Naive thymus-derived CD4-positive, alpha-beta T cell (primary cell): ENCODE measurements at regions not wholly inside any gene's neighbourhood (a gene's known extent, or its start where the extent isn't known, plus 50 kb on each side); places are given as distances from the start of the nearest gene placed in this dataset.
A peak's percentile ranks its signal among the peaks of the same experiment; 100 is the strongest.

Experiments
- ATAC-seq: fragments of 150-1000 bp; cut with Tn5 transposase; 2 replicates; pipeline ENCODE4 v1.10.0; 2021; ENCODE audit warnings: mild to moderate bottlenecking, moderate library complexity
- CTCF ChIA-PET: fragments of 350-600 bp; sonication (Branson Sonifier 250); formaldehyde crosslinking; loops from one replicate; lab custom pipeline; 2021; ENCODE audit warnings: antibody characterized with exemption; lab: Charles Lee
- POLR2A ChIA-PET: fragments of 350-600 bp; sonication (Branson Sonifier 250); formaldehyde crosslinking; loops from one replicate; lab custom pipeline; 2021; ENCODE audit warnings: antibody characterized with exemption, inconsistent platforms; lab: Charles Lee
- DNase-seq, 9 donors: peaks; one replicate each; pipeline versions ENCODE4 v3.0.0 to v3.0.0-alpha.2; 2020 to 2022; ENCODE audit warnings: mixed read lengths in 1 of 9
- H3K27ac ChIP-seq: one replicate; pipeline ENCODE4 v1.7.0; 2013; ENCODE audit warnings: mild to moderate bottlenecking, low read depth, low read length, moderate library complexity
- H3K27me3 ChIP-seq, 2 donors: one replicate each; pipeline ENCODE4 v1.7.0; 2013; ENCODE audit warnings: low read length in 2 of 2, mild to moderate bottlenecking in 2 of 2, moderate library complexity in 2 of 2; ENCODE audit not compliant: control insufficient read depth in 2 of 2, insufficient read depth in 2 of 2
- H3K36me3 ChIP-seq, 3 experiments: 1 replicate in 2 of 3; 2 replicates in 1 of 3; pipeline ENCODE4 v1.7.0; 2013; ENCODE audit warnings: low read length in 3 of 3, mild to moderate bottlenecking in 3 of 3, moderate library complexity in 1 of 3; ENCODE audit not compliant: insufficient read depth in 3 of 3, control insufficient read depth in 2 of 3
- H3K4me1 ChIP-seq, 2 donors: one replicate each; pipeline ENCODE4 v1.7.0; 2013; ENCODE audit warnings: low read length in 2 of 2, mild to moderate bottlenecking in 2 of 2, moderate library complexity in 1 of 2; ENCODE audit not compliant: control insufficient read depth in 2 of 2, insufficient read depth in 2 of 2
- H3K4me3 ChIP-seq: 2 replicates; pipeline ENCODE4 v1.7.0; 2013; ENCODE audit warnings: mild to moderate bottlenecking, low read length
- H3K9me3 ChIP-seq, 3 experiments: 1 replicate in 2 of 3; 2 replicates in 1 of 3; pipeline ENCODE4 v1.7.0; 2013; ENCODE audit warnings: low read length in 3 of 3; ENCODE audit not compliant: control insufficient read depth in 2 of 3
- H3K27ac Mint-ChIP-seq, 9 donors: one replicate each; pipeline ENCODE4 v1.8.0; 2020 to 2022; ENCODE audit warnings: mixed read lengths in 9 of 9, mild to moderate bottlenecking in 8 of 9, moderate library complexity in 5 of 9, inconsistent platforms in 2 of 9
- H3K27me3 Mint-ChIP-seq, 5 donors: one replicate each; pipeline ENCODE4 v1.8.0; 2021 to 2022; ENCODE audit warnings: mixed read lengths in 5 of 5, mild to moderate bottlenecking in 1 of 5
- H3K36me3 Mint-ChIP-seq, 5 donors: one replicate each; pipeline ENCODE4 v1.8.0; 2020 to 2022; ENCODE audit warnings: mixed read lengths in 5 of 5, mild to moderate bottlenecking in 3 of 5, inconsistent platforms in 1 of 5
- H3K4me1 Mint-ChIP-seq, 7 donors: one replicate each; pipeline ENCODE4 v1.8.0; 2020 to 2022; ENCODE audit warnings: mixed read lengths in 7 of 7, mild to moderate bottlenecking in 3 of 7, inconsistent platforms in 1 of 7
- H3K4me3 Mint-ChIP-seq, 10 donors: one replicate each; pipeline ENCODE4 v1.8.0; 2020 to 2022; ENCODE audit warnings: mild to moderate bottlenecking in 10 of 10, mixed read lengths in 10 of 10, moderate library complexity in 6 of 10, inconsistent platforms in 2 of 10
- H3K9me3 Mint-ChIP-seq, 11 donors: one replicate each; pipeline ENCODE4 v1.8.0; 2020 to 2022; ENCODE audit warnings: mixed read lengths in 11 of 11, mild to moderate bottlenecking in 4 of 11, inconsistent platforms in 1 of 11, moderate library complexity in 1 of 11
- intact Hi-C, 2 donors: fragments of 100-400 bp; cut with micrococcal nuclease; formaldehyde crosslinking; loops; one replicate each; pipeline ENCODE4 v1.15.1; 2023

DNA sequence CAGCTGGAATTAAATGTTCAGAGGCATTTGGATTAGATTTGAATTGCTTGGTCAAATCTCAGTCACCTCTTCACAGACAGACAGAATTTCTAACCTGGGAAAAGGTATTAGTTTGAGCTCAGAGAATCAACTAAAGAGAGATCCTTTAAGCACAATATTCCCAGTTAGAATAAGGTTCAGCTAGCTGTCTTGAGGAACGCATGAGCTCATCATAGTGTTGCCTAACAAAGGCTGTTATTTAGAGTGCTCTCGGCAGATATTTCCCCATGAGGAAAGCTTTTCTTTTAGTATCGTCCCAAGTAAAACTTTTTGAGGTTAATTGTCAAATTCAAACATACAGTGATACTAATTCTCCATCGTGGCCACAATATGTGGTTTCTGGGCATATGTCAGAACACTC lies 269.9 kb downstream of the HLX start:
- H3K9me3 Mint-ChIP-seq: peaks cover 0 to 9% (median 0%) of the 10 kb centered on the region in 11 donors
- peaks cover 0 to 7% (median 3%) of the 10 kb centered on the region in 5 donors for H3K27me3 Mint-ChIP-seq
- no peak overlapping the region for H3K4me3 ChIP-seq
- no peaks in the 10 kb centered on the region for H3K27me3 ChIP-seq
- no peaks in the 10 kb centered on the region for H3K36me3 ChIP-seq
- H3K27ac Mint-ChIP-seq: no peak overlapping the region
- DNase-seq (no peak), ATAC-seq (no peak)
- no peaks in the 10 kb centered on the region for H3K9me3 ChIP-seq
- no peak overlapping the region for H3K27ac ChIP-seq
- no peaks in the 10 kb centered on the region for H3K4me1 Mint-ChIP-seq
- H3K36me3 Mint-ChIP-seq: no peaks in the 10 kb centered on the region
- H3K4me3 Mint-ChIP-seq: no peak overlapping the region
- ChIA-PET POLR2A (no interaction called here), CTCF (no interaction called here)
- intact Hi-C loops: no loop called here
- no peaks in the 10 kb centered on the region for H3K4me1 ChIP-seq

DNA sequence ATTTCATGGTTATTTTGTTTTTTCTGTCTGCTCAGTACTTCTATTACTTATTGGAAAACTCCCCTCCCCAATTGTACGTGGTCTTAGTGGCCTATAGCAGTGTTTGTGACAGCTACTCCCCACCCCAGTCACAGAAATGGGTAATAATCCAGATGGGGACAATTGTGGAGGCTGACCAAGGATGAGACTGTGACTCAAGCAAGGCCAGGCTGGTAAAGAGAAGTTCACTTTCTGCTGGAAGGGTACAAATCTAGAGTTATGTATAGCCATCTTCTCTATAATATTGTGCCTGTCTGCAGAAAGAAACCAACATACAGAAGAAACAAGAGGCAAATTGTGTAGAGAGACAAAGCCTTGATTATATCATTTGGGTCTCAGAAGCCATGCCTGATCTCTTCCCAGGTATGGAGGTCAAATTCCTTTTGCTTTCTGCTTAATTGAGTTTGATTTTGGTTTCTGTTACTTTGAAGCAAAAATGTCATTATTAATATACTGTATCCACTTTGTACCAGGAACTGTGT lies 270.4 kb downstream of the HLX start:
- H3K4me1 ChIP-seq: no peaks in the 10 kb centered on the region
- ATAC-seq (no peak), DNase-seq (no peak)
- no peaks in the 10 kb centered on the region for H3K36me3 ChIP-seq
- no peak overlapping the region for H3K4me3 ChIP-seq
- peaks cover 0 to 9% (median 0%) of the 10 kb centered on the region in 11 donors for H3K9me3 Mint-ChIP-seq
- POLR2A ChIA-PET: no interaction called here
- H3K27ac Mint-ChIP-seq: no peak overlapping the region
- H3K9me3 ChIP-seq: no peaks in the 10 kb centered on the region
- H3K27me3 ChIP-seq: no peaks in the 10 kb centered on the region
- H3K4me3 Mint-ChIP-seq: no peak overlapping the region
- H3K27me3 Mint-ChIP-seq: peaks cover 0 to 10% (median 3%) of the 10 kb centered on the region in 5 donors
- H3K4me1 Mint-ChIP-seq: no peaks in the 10 kb centered on the region
- no peaks in the 10 kb centered on the region for H3K36me3 Mint-ChIP-seq
- no peak overlapping the region for H3K27ac ChIP-seq
- CTCF ChIA-PET: no interaction called here
- intact Hi-C loops: no loop called here

DNA sequence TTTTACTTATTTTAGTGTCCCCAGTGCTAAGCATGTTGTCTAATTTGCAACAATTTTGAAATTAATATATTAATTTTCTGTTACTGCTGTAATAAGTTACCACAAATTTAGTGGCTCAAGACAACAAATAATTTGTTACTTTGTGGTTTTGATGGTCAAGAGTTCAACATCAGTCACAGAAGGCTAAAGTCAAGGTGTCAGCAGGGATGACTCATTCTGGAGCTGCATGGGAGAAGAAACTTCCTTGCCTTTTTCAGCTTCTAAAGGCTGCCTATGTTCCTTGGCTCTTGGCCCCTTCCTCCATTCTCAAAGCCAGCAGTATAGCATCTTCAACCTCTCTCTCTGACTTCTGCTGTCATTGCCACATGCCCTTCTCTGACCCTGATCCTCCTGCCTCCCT lies 271.8 kb downstream of the HLX start:
- intact Hi-C loops: no loop called here
- ATAC-seq: no peak
- DNase-seq: no peak
- Histone ChIP-seq H3K4me3 (no peak overlapping the region), H3K9me3 (no peaks in the 10 kb centered on the region), H3K27me3 (no peaks in the 10 kb centered on the region), H3K36me3 (no peaks in the 10 kb centered on the region), H3K27ac (no peak overlapping the region), H3K4me1 (no peaks in the 10 kb centered on the region)
- Mint-ChIP-seq H3K4me1 (no peaks in the 10 kb centered on the region), H3K27me3 (peaks cover 0 to 10% (median 0%) of the 10 kb centered on the region in 5 donors), H3K27ac (no peak overlapping the region), H3K4me3 (no peak overlapping the region), H3K36me3 (no peaks in the 10 kb centered on the region), H3K9me3 (peaks cover 0 to 8% (median 0%) of the 10 kb centered on the region in 11 donors)
- POLR2A ChIA-PET: no interaction called here
- CTCF ChIA-PET: no interaction called here

DNA sequence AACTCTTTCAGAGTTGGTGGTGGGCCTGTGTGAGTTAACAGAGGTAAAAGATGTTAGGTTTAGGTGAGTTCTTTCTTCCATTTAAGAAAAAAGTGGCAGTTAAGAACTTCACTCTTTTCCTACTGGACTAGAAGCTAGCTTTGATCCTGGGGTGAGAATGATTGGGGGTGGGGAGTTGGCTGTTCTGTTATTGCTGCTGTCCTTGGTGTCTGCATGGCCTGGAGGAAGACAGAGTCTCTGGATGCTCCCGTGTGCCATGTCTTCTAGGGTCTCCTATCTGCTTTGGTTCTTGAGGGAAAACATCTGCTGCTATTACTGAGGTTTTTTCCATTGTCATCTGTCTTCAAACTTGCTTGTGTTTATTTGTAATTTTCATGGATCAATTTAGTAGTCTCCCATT lies 275.7 kb downstream of the HLX start:
- intact Hi-C loops: no loop called here
- ChIA-PET CTCF (no interaction called here), POLR2A (no interaction called here)
- Mint-ChIP-seq H3K27me3 (peaks cover 0 to 10% (median 0%) of the 10 kb centered on the region in 5 donors), H3K4me1 (no peaks in the 10 kb centered on the region), H3K27ac (no peak overlapping the region), H3K36me3 (no peaks in the 10 kb centered on the region), H3K4me3 (no peak overlapping the region), H3K9me3 (peaks cover 0 to 7% (median 0%) of the 10 kb centered on the region in 11 donors)
- no peaks in the 10 kb centered on the region for H3K27me3 ChIP-seq
- no peak overlapping the region for H3K4me3 ChIP-seq
- DNase-seq (no peak), ATAC-seq (no peak)
- no peaks in the 10 kb centered on the region for H3K36me3 ChIP-seq
- H3K9me3 ChIP-seq: no peaks in the 10 kb centered on the region
- H3K27ac ChIP-seq: no peak overlapping the region
- H3K4me1 ChIP-seq: no peaks in the 10 kb centered on the region

DNA sequence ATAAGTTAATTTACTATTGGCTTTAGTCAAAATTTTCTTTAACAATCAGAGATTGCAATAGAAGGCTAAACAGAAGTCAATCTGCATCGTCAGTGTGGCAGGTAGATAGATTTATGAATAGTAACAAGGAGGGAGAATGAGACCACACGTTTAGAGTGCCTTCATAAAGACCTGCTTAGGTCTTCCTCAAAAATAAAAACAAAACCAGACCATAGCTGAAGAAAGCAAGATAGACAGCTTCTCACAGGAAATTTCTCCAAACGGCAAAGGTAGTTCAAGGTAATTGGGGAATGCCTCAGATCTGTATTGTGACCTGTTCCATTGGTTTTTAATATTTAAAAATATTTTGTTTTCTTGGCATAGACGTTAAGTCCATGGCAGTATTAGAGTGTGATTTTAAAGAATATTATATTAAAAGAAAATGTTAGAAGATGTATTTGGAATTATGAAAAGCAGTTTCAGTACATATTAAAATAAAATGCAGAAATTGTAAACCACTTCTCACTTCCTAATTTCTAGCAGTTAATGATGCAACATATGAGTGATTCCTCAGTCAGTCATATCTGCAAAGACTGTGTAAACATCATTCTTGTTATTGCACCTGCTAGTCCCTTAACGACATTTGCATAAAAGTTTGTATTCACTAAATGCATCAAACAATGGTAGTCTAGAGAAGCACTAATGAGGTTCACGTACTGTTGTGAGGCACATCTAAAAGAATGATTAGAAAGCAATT lies 278.0 kb downstream of the HLX start:
- H3K4me3 Mint-ChIP-seq: no peak overlapping the region
- H3K36me3 ChIP-seq: no peaks in the 10 kb centered on the region
- peak; percentile 71 for ATAC-seq
- no peaks in the 10 kb centered on the region for H3K4me1 ChIP-seq
- H3K4me3 ChIP-seq: no peak overlapping the region
- intact Hi-C loops: no loop called here
- H3K4me1 Mint-ChIP-seq: peaks cover 0 to 1% (median 0%) of the 10 kb centered on the region in 7 donors
- no peak overlapping the region for H3K27ac ChIP-seq
- no peaks in the 10 kb centered on the region for H3K36me3 Mint-ChIP-seq
- H3K27me3 ChIP-seq: no peaks in the 10 kb centered on the region
- CTCF ChIA-PET: no interaction called here
- peaks cover 0 to 23% (median 9%) of the 10 kb centered on the region in 5 donors for H3K27me3 Mint-ChIP-seq
- no peak overlapping the region for H3K27ac Mint-ChIP-seq
- no peak for DNase-seq
- peaks cover 0 to under 1% (median 0%) of the 10 kb centered on the region in 11 donors for H3K9me3 Mint-ChIP-seq
- POLR2A ChIA-PET: no interaction called here
- no peaks in the 10 kb centered on the region for H3K9me3 ChIP-seq

DNA sequence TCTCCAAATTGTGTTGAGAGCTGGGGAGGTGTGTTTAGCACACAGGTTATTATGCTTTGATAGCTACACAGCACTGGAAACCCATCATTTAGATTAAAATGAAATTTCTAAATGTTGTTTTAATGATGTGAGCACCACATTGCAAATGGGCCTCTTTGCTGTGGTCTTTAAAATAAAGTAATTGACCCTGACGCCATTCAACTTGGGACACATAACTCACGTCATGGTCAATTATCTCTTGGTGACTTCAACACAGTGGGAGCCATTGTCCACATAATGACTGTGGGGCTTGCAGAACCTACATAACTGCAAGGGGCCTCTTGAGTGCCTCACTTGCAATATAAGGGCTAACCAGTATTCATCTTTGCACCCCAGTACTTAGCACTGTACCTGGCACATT lies 280.4 kb downstream of the HLX start:
- H3K36me3 Mint-ChIP-seq: no peaks in the 10 kb centered on the region
- CTCF ChIA-PET: no interaction called here
- Histone ChIP-seq H3K36me3 (no peaks in the 10 kb centered on the region), H3K4me3 (no peak overlapping the region), H3K27ac (no peak overlapping the region), H3K27me3 (no peaks in the 10 kb centered on the region), H3K9me3 (no peaks in the 10 kb centered on the region), H3K4me1 (no peaks in the 10 kb centered on the region)
- DNase-seq (no peak), ATAC-seq (no peak)
- H3K4me3 Mint-ChIP-seq: no peak overlapping the region
- POLR2A ChIA-PET: no interaction called here
- H3K27ac Mint-ChIP-seq: no peak overlapping the region
- intact Hi-C loops: no loop called here
- peaks cover 0 to 1% (median 0%) of the 10 kb centered on the region in 7 donors for H3K4me1 Mint-ChIP-seq
- H3K9me3 Mint-ChIP-seq: no peaks in the 10 kb centered on the region
- H3K27me3 Mint-ChIP-seq: peaks cover 0 to 20% (median 9%) of the 10 kb centered on the region in 5 donors

DNA sequence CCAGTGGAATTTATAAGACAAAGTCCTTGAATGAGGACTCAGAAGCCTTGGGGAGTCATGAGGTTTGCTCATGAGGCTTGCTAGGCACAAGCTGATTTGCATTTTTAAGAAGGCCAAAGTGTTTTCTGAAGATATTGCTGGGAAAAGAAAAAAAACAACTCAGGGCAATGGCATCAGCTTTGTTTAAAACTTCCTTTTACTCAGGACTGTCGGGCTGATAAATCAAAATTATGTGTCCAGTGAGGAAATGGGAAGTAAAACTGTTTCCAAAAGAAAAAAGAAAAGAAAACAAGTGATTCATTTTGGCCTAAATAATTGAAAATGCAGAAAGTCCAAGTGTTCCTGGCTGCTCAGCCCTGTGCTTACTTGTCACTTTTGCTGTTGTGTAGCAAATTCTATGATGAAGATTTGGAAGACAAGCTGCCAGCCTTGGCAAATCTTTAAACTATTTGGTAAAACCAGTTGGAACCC lies 282.4 kb downstream of the HLX start:
- H3K36me3 ChIP-seq: no peaks in the 10 kb centered on the region
- H3K4me1 Mint-ChIP-seq: peaks cover 0 to 1% (median 0%) of the 10 kb centered on the region in 7 donors
- H3K27me3 Mint-ChIP-seq: peaks cover 0 to 25% (median 15%) of the 10 kb centered on the region in 5 donors
- H3K27ac Mint-ChIP-seq: no peak overlapping the region
- CTCF ChIA-PET: no interaction called here
- POLR2A ChIA-PET: no interaction called here
- no peak overlapping the region for H3K4me3 Mint-ChIP-seq
- H3K9me3 Mint-ChIP-seq: no peaks in the 10 kb centered on the region
- H3K36me3 Mint-ChIP-seq: no peaks in the 10 kb centered on the region
- intact Hi-C loops: loop anchor here in 1 of 2 donors (1.0 kb wide), 1 partner anchor 47 kb away; no protein-coding TSS in a partner anchor
- ATAC-seq (no peak), DNase-seq (no peak)
- H3K27me3 ChIP-seq: no peaks in the 10 kb centered on the region
- H3K27ac ChIP-seq: no peak overlapping the region
- H3K9me3 ChIP-seq: no peaks in the 10 kb centered on the region
- no peaks in the 10 kb centered on the region for H3K4me1 ChIP-seq
- H3K4me3 ChIP-seq: no peak overlapping the region
